Ectodermal cell (in vitro differentiated cells): ENCODE measurements at regions not wholly inside any gene's neighbourhood (a gene's known extent, or its start where the extent isn't known, plus 50 kb on each side); places are given as distances from the start of the nearest gene placed in this dataset.

ENCODE experiments used
- H3K27ac ChIP-seq: 2 replicates; pipeline ENCODE4 v1.7.0; 2013; ENCODE audit warnings: mild to moderate bottlenecking, low read depth, low read length; ENCODE audit not compliant: insufficient read depth, poor library complexity, severe bottlenecking
- H3K27me3 ChIP-seq: 2 replicates; pipeline ENCODE4 v1.7.0; 2013; ENCODE audit warnings: mild to moderate bottlenecking, low read length; ENCODE audit not compliant: insufficient read depth, control insufficient read depth, poor library complexity, severe bottlenecking
- H3K36me3 ChIP-seq: one replicate; pipeline ENCODE4 v1.7.0; 2013; ENCODE audit warnings: low read length; ENCODE audit not compliant: control insufficient read depth, insufficient read depth
- H3K4me1 ChIP-seq: one replicate; pipeline ENCODE4 v1.7.0; 2013; ENCODE audit warnings: low read length; ENCODE audit not compliant: control insufficient read depth, insufficient read depth
- H3K4me3 ChIP-seq: 2 replicates; pipeline ENCODE4 v1.7.0; 2013; ENCODE audit warnings: low read depth, low read length, control low read depth; ENCODE audit not compliant: insufficient read depth
- H3K9me3 ChIP-seq: 2 replicates; pipeline ENCODE4 v1.7.0; 2013; ENCODE audit warnings: mild to moderate bottlenecking, low read length, moderate library complexity; ENCODE audit not compliant: control insufficient read depth
- WGBS, 2 experiments: methylation state at CpG; one replicate each; pipeline ENCODE4 v1.1.7; 2013; ENCODE audit warnings: missing lambda C conversion rate in 2 of 2; 5-methylcytosine and 5-hydroxymethylcytosine counted together

GRCh38 chr4:180650273-180650672, 1592.9 kb upstream of the TENM3 start:
- no peaks in the 10 kb centered on the region for H3K9me3 ChIP-seq
- no peak overlapping the region for H3K4me3 ChIP-seq
- no peaks in the 10 kb centered on the region for H3K36me3 ChIP-seq
- H3K27ac ChIP-seq, result no peak overlapping the region
- 89 to 97% methylated on average over 4 of the region's 4 CpGs for WGBS, 2 experiments
- no peaks in the 10 kb centered on the region for H3K4me1 ChIP-seq
- H3K27me3 ChIP-seq, result no peaks in the 10 kb centered on the region

- Histone ChIP-seq H3K27ac (no peak overlapping the region), H3K4me1 (no peaks in the 10 kb centered on the region), H3K9me3 (no peaks in the 10 kb centered on the region), H3K27me3 (no peaks in the 10 kb centered on the region), H3K36me3 (no peaks in the 10 kb centered on the region), H3K4me3 (no peak overlapping the region)
- WGBS, 2 experiments, result 80 to 89% methylated on average over 1 of the region's 1 CpG
Measured at GRCh38 chr4:180652533-180652932, 1590.7 kb upstream of the TENM3 start.

- Histone ChIP-seq H3K27ac (no peak overlapping the region), H3K27me3 (no peaks in the 10 kb centered on the region), H3K4me3 (no peak overlapping the region), H3K4me1 (no peaks in the 10 kb centered on the region), H3K9me3 (no peaks in the 10 kb centered on the region), H3K36me3 (no peaks in the 10 kb centered on the region)
- 78 to 81% methylated on average over 3 of the region's 3 CpGs for WGBS, 2 experiments
Measured at GRCh38 chr4:180655886-180656285, 1587.3 kb upstream of the TENM3 start.

- Histone ChIP-seq H3K9me3 (no peaks in the 10 kb centered on the region), H3K27me3 (no peaks in the 10 kb centered on the region), H3K4me3 (no peak overlapping the region), H3K4me1 (no peaks in the 10 kb centered on the region), H3K27ac (no peak overlapping the region), H3K36me3 (no peaks in the 10 kb centered on the region)
- 89 to 94% methylated on average over 7 of the region's 7 CpGs for WGBS, 2 experiments
Measured at GRCh38 chr4:180657881-180658280, 1585.3 kb upstream of the TENM3 start.

GRCh38 chr4:180664766-180665368, 1578.3 kb upstream of the TENM3 start:
- WGBS, 2 experiments, result 11 to 15% methylated on average over 3 to 4 of the region's 5 CpGs
- H3K36me3 ChIP-seq, result no peaks in the 10 kb centered on the region

GRCh38 chr4:180665481-180665880, 1577.7 kb upstream of the TENM3 start:
- no peaks in the 10 kb centered on the region for H3K4me1 ChIP-seq
- no peak overlapping the region for H3K4me3 ChIP-seq
- 83 to 93% methylated on average over 2 of the region's 2 CpGs for whole genome bisulfite sequencing, 2 experiments
- H3K9me3 ChIP-seq, result no peaks in the 10 kb centered on the region
- H3K36me3 ChIP-seq, result no peaks in the 10 kb centered on the region
- H3K27me3 ChIP-seq, result no peaks in the 10 kb centered on the region
- H3K27ac ChIP-seq, result no peak overlapping the region

More at GRCh38 chr4:180664766-180665368, 1578.3 kb upstream of the TENM3 start:
- Histone ChIP-seq H3K4me3 (no peak overlapping the region), H3K27me3 (no peaks in the 10 kb centered on the region), H3K27ac (no peak overlapping the region), H3K4me1 (no peaks in the 10 kb centered on the region), H3K9me3 (no peaks in the 10 kb centered on the region)

GRCh38 chr4:180665994-180666824, 1577.0 kb upstream of the TENM3 start:
- no peaks in the 10 kb centered on the region for H3K4me1 ChIP-seq
- H3K4me3 ChIP-seq, result no peak overlapping the region
- H3K27ac ChIP-seq, result no peak overlapping the region
- H3K9me3 ChIP-seq, result no peaks in the 10 kb centered on the region
- no peaks in the 10 kb centered on the region for H3K27me3 ChIP-seq
- WGBS, 2 experiments, result 49 to 55% methylated on average over 6 to 7 of the region's 7 CpGs
- H3K36me3 ChIP-seq, result no peaks in the 10 kb centered on the region

- WGBS, 2 experiments, result 93 to 96% methylated on average over 14 of the region's 14 CpGs
Measured at GRCh38 chr4:180668732-180669131, 1574.5 kb upstream of the TENM3 start.

GRCh38 chr4:180669680-180670079, 1573.5 kb upstream of the TENM3 start:
- WGBS, 2 experiments, result 93 to 94% methylated on average over 3 of the region's 4 CpGs
- no peaks in the 10 kb centered on the region for H3K9me3 ChIP-seq
- H3K4me1 ChIP-seq, result no peaks in the 10 kb centered on the region
- H3K27me3 ChIP-seq, result no peaks in the 10 kb centered on the region
- no peak overlapping the region for H3K27ac ChIP-seq
- no peak overlapping the region for H3K4me3 ChIP-seq
- H3K36me3 ChIP-seq, result no peaks in the 10 kb centered on the region

More at GRCh38 chr4:180668732-180669131, 1574.5 kb upstream of the TENM3 start:
- no peaks in the 10 kb centered on the region for H3K27me3 ChIP-seq
- no peak overlapping the region for H3K4me3 ChIP-seq
- no peak overlapping the region for H3K27ac ChIP-seq
- no peaks in the 10 kb centered on the region for H3K9me3 ChIP-seq
- H3K36me3 ChIP-seq, result no peaks in the 10 kb centered on the region
- no peaks in the 10 kb centered on the region for H3K4me1 ChIP-seq

- 95% methylated on average over 4 of the region's 4 CpGs for WGBS, 2 experiments
Measured at GRCh38 chr4:180674619-180675358, 1568.4 kb upstream of the TENM3 start.

More at GRCh38 chr4:180674619-180675358, 1568.4 kb upstream of the TENM3 start:
- no peak overlapping the region for H3K27ac ChIP-seq
- no peaks in the 10 kb centered on the region for H3K27me3 ChIP-seq
- H3K9me3 ChIP-seq, result no peaks in the 10 kb centered on the region
- no peak overlapping the region for H3K4me3 ChIP-seq
- no peaks in the 10 kb centered on the region for H3K36me3 ChIP-seq
- no peaks in the 10 kb centered on the region for H3K4me1 ChIP-seq
